HG03108 (cell line): ENCODE measurements at regions not wholly inside any gene's neighbourhood (a gene's known extent, or its start where the extent isn't known, plus 50 kb on each side); places are given as distances from the start of the nearest gene placed in this dataset.
"Not testable (repeated sequence)": the region's sequence is repeated elsewhere in the genome, so short reads cannot be mapped to it uniquely, and the experiment has no call there.

ENCODE experiments used
- ATAC-seq: cut with Tn5 transposase; IDR thresholded peaks from one replicate; pipeline ENCODE4 v1.9.1; 2021; ENCODE audit warnings: moderate library complexity; ENCODE audit not compliant: unreplicated experiment

- ATAC-seq = no peak
Observed at GRCh38 chr4:82099928-82100579, 273.7 kb downstream of the HNRNPD start.

GRCh38 chr4:82097504-82097903, 276.3 kb downstream of the HNRNPD start:
- no peak for ATAC-seq

- ATAC-seq = no peak
Observed at GRCh38 chr4:82090717-82091116, 283.1 kb downstream of the HNRNPD start.

DNA sequence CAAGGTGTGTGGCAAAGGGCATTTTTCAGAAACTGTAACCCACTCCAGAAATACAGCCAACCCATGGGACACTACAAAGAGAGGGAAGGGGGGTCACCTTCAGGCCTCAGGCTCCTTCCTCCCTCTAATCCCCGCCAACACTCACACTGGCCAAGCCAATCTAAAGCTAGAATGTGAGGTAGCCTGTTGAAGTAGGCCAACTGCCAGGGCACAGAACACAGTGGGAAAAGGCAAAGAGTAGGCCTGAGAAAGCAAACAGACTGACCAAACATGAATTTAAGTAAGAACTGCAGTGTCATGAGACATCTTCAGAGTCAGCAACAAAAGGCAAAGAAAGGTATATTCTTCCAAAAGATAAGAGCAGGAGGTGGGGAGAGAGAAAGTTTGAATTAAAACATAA, 289.0 kb downstream of the HNRNPD start:
- no peak for ATAC-seq

DNA sequence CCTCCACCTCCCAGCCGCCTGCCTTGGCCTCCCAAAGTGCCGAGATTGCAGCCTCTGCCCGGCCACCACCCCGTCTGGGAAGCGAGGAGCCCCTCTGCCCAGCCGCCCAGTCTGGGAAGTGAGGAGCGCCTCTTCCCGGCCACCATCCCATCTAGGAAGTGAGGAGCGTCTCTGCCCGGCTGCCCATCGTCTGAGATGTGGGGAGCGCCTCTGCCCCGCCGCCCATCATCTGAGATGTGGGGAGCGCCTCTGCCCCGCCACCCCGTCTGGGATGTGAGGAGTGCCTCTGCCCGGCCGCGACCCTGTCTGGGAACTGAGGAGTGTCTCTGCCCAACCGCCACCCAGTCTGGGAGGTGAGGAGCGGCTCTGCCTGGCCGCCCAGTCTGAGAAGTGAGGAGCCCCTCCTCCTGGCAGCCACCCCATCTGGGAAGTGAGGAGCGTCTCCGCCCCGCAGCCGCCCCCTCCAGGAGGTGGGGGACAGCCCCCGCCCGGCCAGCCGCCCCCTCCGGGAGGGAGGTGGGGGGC, 296.3 kb downstream of the HNRNPD start:
- ATAC-seq = not testable (repeated sequence)

DNA sequence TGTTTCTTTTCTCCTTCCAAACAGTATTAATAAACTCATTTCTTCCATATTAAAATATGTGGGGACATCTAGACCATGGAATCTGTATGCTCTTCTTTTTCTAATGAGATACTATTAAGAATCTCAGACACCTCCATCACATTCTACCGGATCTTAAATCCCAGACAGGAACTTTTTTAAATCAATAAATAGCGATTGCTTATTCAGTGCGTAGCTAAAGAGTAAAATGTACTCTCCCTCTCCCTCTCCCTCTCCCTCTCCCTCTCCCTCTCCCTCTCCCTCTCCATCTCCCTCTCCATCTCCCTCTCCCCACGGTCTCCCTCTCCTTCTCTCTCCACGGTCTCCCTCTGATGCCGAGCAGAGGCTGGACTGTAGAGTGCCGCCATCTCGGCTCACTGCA, 297.0 kb downstream of the HNRNPD start:
- no peak for ATAC-seq

DNA sequence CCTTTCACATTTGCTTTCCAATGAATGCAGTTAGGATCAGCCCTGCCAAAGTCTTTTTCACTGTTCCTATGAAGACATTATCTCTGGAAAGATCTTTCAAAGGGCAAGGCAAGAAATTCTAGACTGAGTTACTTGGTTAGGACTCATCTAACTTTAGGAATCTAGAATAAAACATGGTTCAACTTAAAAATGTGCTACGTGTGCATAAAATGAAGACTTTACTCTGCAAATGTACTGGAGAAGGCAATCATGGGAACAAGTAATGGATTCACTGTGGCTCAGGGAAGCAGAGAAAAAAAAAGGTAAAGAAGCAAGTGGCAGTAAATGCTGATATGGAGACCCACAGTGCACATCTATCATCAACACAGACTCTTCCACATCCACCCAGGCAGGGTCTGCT, 297.4 kb downstream of the HNRNPD start:
- ATAC-seq = no peak

GRCh38 chr4:82071951-82072350, 301.8 kb downstream of the HNRNPD start:
- ATAC-seq = no peak

DNA sequence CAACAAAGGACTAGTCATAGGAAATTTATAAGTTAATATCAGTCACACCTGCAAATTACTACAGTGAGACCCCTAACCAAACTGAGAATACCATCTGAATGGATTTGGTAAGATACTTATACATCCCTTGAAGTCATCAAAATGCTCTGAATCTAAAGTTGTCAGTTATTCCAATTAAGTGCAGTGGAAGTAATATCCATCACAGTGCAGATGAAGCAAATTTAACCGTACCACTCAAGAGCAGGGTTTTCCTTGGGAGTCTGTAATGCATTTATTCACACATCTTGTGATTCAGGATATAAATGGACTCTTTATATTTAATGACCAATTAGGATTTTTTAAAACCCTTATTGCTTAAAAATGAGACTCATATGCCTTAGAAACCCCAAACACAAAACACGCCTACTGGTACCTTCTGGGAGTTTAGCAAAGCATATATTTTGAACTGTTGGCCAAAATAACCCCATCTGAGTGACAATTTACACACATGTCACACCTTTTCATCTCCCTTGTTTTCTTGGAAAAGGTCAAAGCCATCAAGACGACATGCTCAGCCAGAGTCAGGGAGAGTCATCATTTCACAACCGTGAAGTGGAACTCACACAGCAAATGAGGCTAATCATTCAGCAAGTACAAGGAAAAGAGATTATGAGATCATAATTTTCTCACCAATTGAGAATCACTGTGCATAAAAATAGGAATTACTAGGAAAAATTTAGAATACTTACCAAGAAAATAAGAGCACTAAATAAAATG, 303.7 kb downstream of the HNRNPD start:
- no peak for ATAC-seq

GRCh38 chr4:82063017-82063416, 310.8 kb downstream of the HNRNPD start:
- ATAC-seq = no peak

DNA sequence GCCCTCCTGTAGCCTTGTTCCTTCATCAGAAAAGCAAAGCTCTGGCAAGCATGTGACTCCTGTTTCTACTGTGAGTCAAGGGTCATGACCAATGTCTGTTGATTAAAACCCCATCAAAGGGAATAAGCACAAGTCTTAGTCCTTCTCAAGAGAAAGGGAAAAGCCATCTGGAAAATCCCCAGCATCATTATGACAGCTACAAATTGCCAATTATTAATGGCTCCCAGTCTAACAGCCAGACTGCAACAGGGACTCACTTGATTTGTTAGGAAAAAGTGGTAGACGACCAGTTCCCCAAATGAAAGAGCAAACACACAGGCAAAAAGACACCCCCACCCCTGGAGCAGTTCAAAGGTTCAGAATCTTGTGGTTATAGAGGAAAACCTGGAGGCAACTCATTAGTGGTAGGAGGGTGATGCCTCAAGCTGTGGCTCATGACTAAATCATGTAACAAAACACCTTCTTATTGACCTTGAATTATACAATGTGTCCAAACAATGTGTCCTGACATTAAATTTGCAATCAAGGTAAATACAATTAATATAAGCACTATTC, 315.7 kb downstream of the HNRNPD start:
- ATAC-seq = no peak

GRCh38 chr4:82055156-82055555, 318.6 kb downstream of the HNRNPD start:
- ATAC-seq = no peak

DNA sequence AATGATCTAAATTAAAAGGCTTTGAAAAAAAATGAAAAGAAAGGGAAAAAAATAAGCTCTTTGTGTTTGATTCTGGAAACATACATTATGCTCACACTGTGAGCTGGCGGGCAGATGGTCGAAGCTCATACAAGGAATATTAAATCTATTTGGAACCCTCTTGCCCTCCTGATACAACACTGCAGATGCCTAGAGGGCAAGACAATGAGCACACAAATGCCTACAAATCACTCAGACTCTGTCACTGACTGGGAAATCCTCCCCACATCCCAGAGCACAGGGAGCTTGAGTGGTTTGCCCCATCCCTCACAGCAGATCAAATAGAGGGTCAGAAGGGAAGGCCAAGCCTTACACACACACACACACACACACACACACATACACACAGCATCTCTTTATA, 320.4 kb downstream of the HNRNPD start:
- ATAC-seq = no peak

DNA sequence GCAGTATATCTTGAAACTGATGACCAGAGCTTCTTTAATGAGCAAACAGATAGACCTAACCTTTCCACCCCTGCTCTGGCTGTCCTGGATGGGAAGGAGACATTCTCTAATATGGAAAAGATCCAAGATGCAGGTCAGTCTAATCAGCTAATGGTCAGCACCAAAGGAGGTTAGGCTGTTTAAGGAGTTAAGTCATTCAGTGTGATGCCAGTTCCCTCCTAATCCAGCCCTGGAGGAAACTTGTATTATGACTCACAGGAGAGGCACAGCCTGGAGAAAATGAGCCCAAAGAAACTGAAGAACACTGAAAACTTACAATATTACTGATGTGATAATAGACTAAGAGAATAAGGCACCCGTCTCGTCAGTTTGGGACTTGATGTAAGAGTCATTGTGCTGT, 323.0 kb downstream of the HNRNPD start:
- no peak for ATAC-seq

DNA sequence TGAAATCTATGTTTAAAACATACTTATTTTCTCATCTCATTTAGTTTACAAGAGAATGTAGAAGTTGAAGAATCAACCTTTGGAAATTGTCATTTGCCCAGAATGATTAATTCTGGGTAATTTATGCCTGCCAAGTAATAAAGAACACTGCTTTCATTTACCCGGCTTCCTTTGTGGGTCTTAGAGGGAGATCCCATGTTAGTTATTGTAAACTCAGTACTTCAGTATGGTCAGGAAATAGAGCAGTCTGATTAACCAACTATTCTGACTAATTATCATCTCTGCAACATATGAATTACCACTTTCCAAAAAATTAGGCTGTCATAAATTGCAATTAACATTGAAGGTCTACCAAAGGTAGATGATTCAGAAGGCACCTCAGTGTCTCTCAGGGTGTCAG, 324.5 kb downstream of the HNRNPD start:
- no peak for ATAC-seq

GRCh38 chr4:82047731-82048130, 326.1 kb downstream of the HNRNPD start:
- ATAC-seq = no peak

DNA sequence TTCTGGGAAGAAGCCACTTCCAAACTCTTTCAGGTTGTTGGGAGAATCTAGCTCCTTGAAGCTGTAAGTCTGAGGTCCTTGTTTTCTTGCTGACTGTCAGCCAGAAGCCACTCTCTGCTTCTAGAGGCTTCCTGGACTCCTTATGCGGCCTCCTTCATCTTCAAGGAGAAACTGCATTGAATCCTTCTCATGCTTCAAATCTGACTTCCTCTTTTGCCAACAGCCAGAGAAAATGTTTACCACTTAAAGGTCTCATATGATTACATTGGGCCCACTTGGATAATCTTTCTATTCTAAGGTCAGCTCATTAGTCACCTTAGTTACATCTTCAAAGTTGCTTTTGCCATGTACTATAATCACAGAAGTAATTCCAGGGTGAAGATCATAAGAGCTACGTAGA, 327.0 kb downstream of the HNRNPD start:
- no peak for ATAC-seq

DNA sequence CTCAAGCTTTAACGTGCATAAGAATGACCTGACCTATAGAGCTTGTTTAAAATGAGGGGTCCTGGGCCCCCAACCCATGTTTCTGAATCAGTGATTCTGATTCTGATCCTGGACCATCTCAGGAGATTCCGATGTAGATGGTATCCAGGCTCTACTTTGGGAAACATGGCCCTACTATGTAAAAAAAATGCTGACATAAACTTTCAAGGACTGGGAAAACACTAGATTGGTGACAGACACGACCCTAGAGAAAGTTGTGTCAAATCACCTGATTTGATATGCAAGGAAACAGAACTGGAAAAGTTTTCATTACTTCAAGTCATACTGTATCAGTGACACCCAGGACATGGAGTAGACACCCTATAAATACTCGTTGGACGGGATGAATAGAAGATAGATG, 328.5 kb downstream of the HNRNPD start:
- ATAC-seq = no peak

DNA sequence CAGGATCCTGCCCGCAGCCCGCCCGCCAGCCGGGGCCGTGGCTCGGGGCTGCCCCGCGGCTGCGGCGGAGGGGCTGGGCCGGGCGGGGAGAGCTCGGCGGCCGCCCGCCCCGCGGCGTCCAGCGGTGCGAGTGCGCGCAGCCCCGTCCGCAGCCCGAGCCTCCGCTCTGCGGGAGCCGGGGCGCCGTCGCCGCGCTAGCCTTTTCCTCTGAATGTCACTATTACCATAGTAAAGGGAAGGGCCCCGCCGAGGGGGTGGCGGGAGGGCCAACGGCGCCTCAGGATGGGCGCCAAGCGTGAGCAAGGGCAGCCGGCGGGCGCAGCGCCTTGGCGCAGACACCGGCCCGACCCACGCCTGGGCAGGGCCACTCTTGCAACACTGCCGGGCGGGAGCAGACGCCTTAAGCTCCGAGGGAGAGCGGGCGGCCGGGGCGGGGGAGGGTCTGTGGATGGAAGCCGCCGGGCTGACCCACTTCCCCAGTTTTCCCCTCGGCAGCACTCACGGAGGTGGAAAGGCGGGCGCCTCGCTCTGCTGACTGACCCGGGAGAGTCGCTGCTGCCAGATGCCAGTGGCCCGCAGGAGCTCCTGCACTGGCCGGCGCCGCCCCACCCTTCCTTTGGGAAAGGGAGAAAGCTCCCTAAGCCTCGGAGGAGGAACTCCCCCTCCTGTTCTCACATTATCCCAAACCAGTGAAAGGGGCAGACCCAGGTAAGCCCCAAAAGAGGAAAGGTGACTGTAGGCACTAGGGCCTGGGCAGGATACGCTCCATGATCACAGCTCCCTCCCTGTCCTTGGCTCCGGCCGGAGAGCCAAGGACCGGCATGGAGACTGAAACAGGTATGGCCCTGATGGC, 329.4 kb downstream of the HNRNPD start:
- ATAC-seq = no peak

DNA sequence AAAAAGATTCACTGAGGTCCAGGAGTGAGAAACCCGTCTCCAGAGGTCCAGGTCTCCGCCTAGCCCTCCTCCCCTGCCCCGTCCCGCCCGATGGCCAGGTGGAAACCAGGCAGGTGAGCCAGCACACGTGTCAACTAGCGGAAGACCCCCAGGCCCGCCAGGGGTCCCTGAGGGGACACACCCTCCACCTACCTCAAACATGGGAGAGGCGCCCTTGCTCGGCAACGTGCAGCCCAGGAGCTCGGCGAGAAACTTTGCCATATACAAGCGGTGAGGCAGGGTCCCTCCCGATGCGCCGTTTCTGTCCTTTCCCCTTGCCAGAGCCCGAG, 330.0 kb downstream of the HNRNPD start:
- ATAC-seq = no peak

GRCh38 chr4:82043081-82043808, 330.5 kb downstream of the HNRNPD start:
- ATAC-seq = no peak
